ENCODE measurements at regions not wholly inside any gene's neighbourhood (a gene's known extent, or its start where the extent isn't known, plus 50 kb on each side); places are given as distances from the start of the nearest gene placed in this dataset.

- TF ChIP-seq BCLAF1 (IDR thresholded peaks at IDR 0.05) (no peak), ARHGAP35 (CRISPR knock-in tag; IDR thresholded peaks at IDR 0.05; ENCODE audit: borderline replicate concordance) (no peak), TAF15 (IDR thresholded peaks at IDR 0.05; ENCODE audit: low read depth, low read length, poor library complexity, severe bottlenecking) (no peak)
These were observed 167.4 kb upstream of the LRIG3 start (continued) for GRCh38 chr12:59087691-59088090.

- Histone ChIP-seq H4K20me1 (ENCODE audit: insufficient read depth, low read length) (no peaks in the 10 kb centered on the region), H3K9me3 (ENCODE audit: low read length) (no peaks in the 10 kb centered on the region), H3K4me1 (ENCODE audit: insufficient read depth, low read length) (no peaks in the 10 kb centered on the region), H3K9ac (ENCODE audit: insufficient read depth, low read depth, low read length) (no peak overlapping the region), H3K79me2 (ENCODE audit: insufficient read depth, low read length) (no peaks in the 10 kb centered on the region), H3K4me3 (replicated peaks in 1 of 3; ENCODE audit: insufficient read depth in 1 of 3, low read depth in 2 of 3, low read length in 3 of 3) (no peak overlapping the region), H3K27ac (ENCODE audit: extremely low read length, insufficient read depth, low read length) (no peak overlapping the region), H2AFZ (ENCODE audit: low read length) (no peak overlapping the region), H3K36me3 (replicated peaks in 1 of 2; ENCODE audit: control insufficient read depth in 1 of 2, insufficient read depth in 2 of 2, low read length in 2 of 2) (no peaks in the 10 kb centered on the region), H3K4me2 (ENCODE audit: low read depth, low read length) (no peak overlapping the region), H3K27me3 (ENCODE audit: control insufficient read depth in 1 of 2, insufficient read depth in 2 of 2, low read length in 2 of 2) (no peaks in the 10 kb centered on the region)
- POLR2A ChIA-PET, result no interaction called here
- BruUV-seq (replicated peaks), result no TSS peak
- in situ Hi-C loops (cut with HindIII; ENCODE audit: extremely low pct_ligation_motif_present, low pct_unique_long_range_greater_than_20kb) (no loop called here), intact Hi-C loops (cut with micrococcal nuclease; ENCODE audit: unreplicated experiment) (loop anchor here (1.0 kb wide), 1 partner anchor 547 kb away; no protein-coding TSS in a partner anchor)
- TF ChIP-seq ZSCAN5A (CRISPR knock-in tag; IDR thresholded peaks at IDR 0.05; ENCODE audit: borderline replicate concordance) (no peak), STAG1 (CRISPR knock-in tag; IDR thresholded peaks at IDR 0.05) (peak; percentile 43)
- ATAC-seq, result no peak
- no peak for FAIRE-seq
- CTCF ChIA-PET (ENCODE audit: low intra/inter-chr PET ratio, low total read pairs), result no interaction called here
- no peak for DNase-seq (ENCODE audit: low spot score)
These were observed 166.9 kb upstream of the LRIG3 start for GRCh38 chr12:59087077-59087673.

Measured in HepG2 (cell line).